K562 (cell line): ENCODE measurements at regions not wholly inside any gene's neighbourhood (a gene's known extent, or its start where the extent isn't known, plus 50 kb on each side); places are given as distances from the start of the nearest gene placed in this dataset.

Experiments used
- ATAC-seq: fragments of 200-7000 bp; cut with Tn5 transposase; 3 replicates; pipeline ENCODE4 v1.9.1; 2020; ENCODE audit warnings: moderate library complexity
- BruUV-seq: library from RNA; stranded (reverse); fragments of 400-500 nt; replicated peaks from 2 replicates; lab custom pipeline; 2021; lab: Mats Ljungman, UMichigan
- CTCF ChIA-PET: fragments of 300-600 bp; formaldehyde crosslinking; extraction: SDS; loops from one replicate; lab custom pipeline; 2021; ENCODE audit warnings: low intra/inter-chr PET ratio; lab: Yijun Ruan, JAX
- POLR2A ChIA-PET: fragments of 300-600, 350-650 bp; sonication (Branson Sonifier 250); formaldehyde crosslinking; extraction: SDS; loops from one replicate; lab custom pipeline; 2021; ENCODE audit warnings: antibody characterized with exemption, inconsistent platforms; lab: Yijun Ruan, JAX
- DNase-seq, 4 experiments: peaks; one replicate each; pipeline versions ENCODE4 v3.0.0 to v3.0.0-alpha.2; 2011 to 2018; ENCODE audit warnings: low spot score in 3 of 4, mixed read lengths in 3 of 4; ENCODE audit errors: extremely low read depth in 1 of 4
- FAIRE-seq: peaks from 2 replicates; lab custom pipeline; 2011; peaks lifted over from hg19 to GRCh38; lab: Jason Lieb, UNC
- H2AFZ ChIP-seq: 2 replicates; pipeline ENCODE4 v1.6.0; 2011; ENCODE audit warnings: low read depth, low read length, control low read depth, inconsistent platforms
- H3K27ac ChIP-seq: fragments of 200-600 bp; 3 replicates; pipeline ENCODE4 v1.8.0; 2011; ENCODE audit warnings: low read depth, mild to moderate bottlenecking, control low read depth, inconsistent platforms, low read length, moderate library complexity, mixed read lengths; ENCODE audit errors: extremely low read depth
- H3K27me3 ChIP-seq, 2 experiments: fragments of 300-600 bp in 1 of 2; 2 replicates in 1 of 2; 3 replicates in 1 of 2; pipeline versions ENCODE4 v1.6.0 to v1.8.0; 2011; ENCODE audit warnings: inconsistent platforms in 2 of 2, low read length in 2 of 2, mild to moderate bottlenecking in 1 of 2, mixed read lengths in 1 of 2, moderate library complexity in 1 of 2; ENCODE audit not compliant: control insufficient read depth in 2 of 2, insufficient read depth in 2 of 2
- H3K36me3 ChIP-seq: fragments of 300-600 bp; 3 replicates; pipeline ENCODE4 v1.8.0; 2011; ENCODE audit warnings: mild to moderate bottlenecking, low read length, inconsistent platforms; ENCODE audit not compliant: control insufficient read depth, insufficient read depth
- H3K4me1 ChIP-seq, 2 experiments: fragments of 200-600 bp in 1 of 2; replicated peaks in 1 of 2; 2 replicates in 1 of 2; 3 replicates in 1 of 2; pipeline versions ENCODE4 v1.5.1 to v1.8.0; 2011; ENCODE audit warnings: inconsistent platforms in 2 of 2, low read length in 2 of 2, mild to moderate bottlenecking in 1 of 2, mixed read lengths in 1 of 2, moderate library complexity in 1 of 2; ENCODE audit not compliant: control insufficient read depth in 2 of 2, insufficient read depth in 2 of 2
- H3K4me2 ChIP-seq: 2 replicates; pipeline ENCODE4 v1.6.1; 2011; ENCODE audit warnings: low read length, control low read depth, inconsistent platforms, mixed read lengths; ENCODE audit not compliant: insufficient read depth
- H3K4me3 ChIP-seq: fragments of 200-600 bp; sonication (generic), shearing (Covaris generic); 2 replicates; pipeline ENCODE4 v1.5.1; 2016; ENCODE audit warnings: control low read depth, inconsistent platforms
- H3K79me2 ChIP-seq: fragments of 200-600 bp; 3 replicates; pipeline ENCODE4 v1.8.0; 2011; ENCODE audit warnings: low read length, inconsistent platforms; ENCODE audit not compliant: control insufficient read depth, insufficient read depth
- H3K9ac ChIP-seq, 2 experiments: 2 replicates each; pipeline versions ENCODE4 v1.6.0 to v1.6.1; 2011; ENCODE audit warnings: low read depth in 2 of 2, low read length in 2 of 2, control low read depth in 1 of 2, inconsistent platforms in 1 of 2, mild to moderate bottlenecking in 1 of 2, mixed read lengths in 1 of 2; ENCODE audit not compliant: insufficient read depth in 1 of 2
- H3K9me1 ChIP-seq: one replicate; pipeline ENCODE4 v1.6.0; 2011; ENCODE audit warnings: inconsistent platforms, mild to moderate bottlenecking, low read length, moderate library complexity; ENCODE audit not compliant: control insufficient read depth, insufficient read depth
- H3K9me3 ChIP-seq: replicated peaks from 2 replicates; pipeline ENCODE4 v1.5.1; 2011; ENCODE audit warnings: low read depth, low read length, inconsistent platforms; ENCODE audit not compliant: control insufficient read depth, insufficient read depth
- H4K20me1 ChIP-seq: replicated peaks from 2 replicates; pipeline ENCODE4 v1.6.1; 2011; ENCODE audit warnings: low read length, inconsistent platforms, mixed read lengths; ENCODE audit not compliant: control insufficient read depth, insufficient read depth
- BCL6 ChIP-seq: fragments of 250-450 bp; sonication (Bioruptor Pico); IDR thresholded peaks from 2 replicates; pipeline ENCODE4 v1.4.0; 2020
- EWSR1 ChIP-seq: fragments of 450-650 bp; IDR thresholded peaks from 2 replicates; pipeline ENCODE4 v1.6.1; 2018; ENCODE audit warnings: borderline replicate concordance, mild to moderate bottlenecking, low read depth, moderate library complexity; ENCODE audit not compliant: partially characterized antibody
- GATA2 ChIP-seq: sonication (generic); formaldehyde crosslinking; IDR thresholded peaks from 2 replicates; pipeline ENCODE4 v1.4.0; 2020; ENCODE audit warnings: mild to moderate bottlenecking, missing genetic modification reagents
- HDAC2 ChIP-seq: fragments of 450-650 bp; IDR thresholded peaks from 2 replicates; pipeline ENCODE4 v1.6.1; 2016; ENCODE audit warnings: mild to moderate bottlenecking
- HOMEZ ChIP-seq: fragments of 250-450 bp; sonication (Bioruptor Pico); IDR thresholded peaks from 2 replicates; pipeline ENCODE4 v1.4.0; 2020; ENCODE audit warnings: mild to moderate bottlenecking, moderate library complexity
- MAFF ChIP-seq: IDR thresholded peaks from 2 replicates; pipeline ENCODE4 v1.6.1; 2012; ENCODE audit warnings: low read length, improper control_type of control experiment
- MTA3 ChIP-seq: fragments of 450-650 bp; formaldehyde crosslinking; IDR thresholded peaks from 2 replicates; pipeline ENCODE4 v1.6.1; 2017; ENCODE audit warnings: mild to moderate bottlenecking, borderline replicate concordance
- NRF1 ChIP-seq, 2 experiments: fragments of 450-650 bp; IDR thresholded peaks in 1 of 2; conservative IDR thresholded peaks in 1 of 2; 2 replicates each; pipeline ENCODE4 v1.6.1; 2014; ENCODE audit warnings: mild to moderate bottlenecking in 2 of 2
- POLR3A ChIP-seq: IDR thresholded peaks from 2 replicates; pipeline ENCODE4 v1.6.1; 2011; ENCODE audit warnings: borderline replicate concordance, mild to moderate bottlenecking, moderate library complexity; ENCODE audit not compliant: insufficient read length, insufficient read depth; ENCODE audit errors: extremely low read depth
- SMAD3 ChIP-seq: fragments of 450-650 bp; formaldehyde crosslinking; conservative IDR thresholded peaks from 2 replicates; pipeline ENCODE4 v1.4.0; 2020; ENCODE audit warnings: mild to moderate bottlenecking
- ZBTB12 ChIP-seq: fragments of 250-450 bp; sonication (Bioruptor Pico); IDR thresholded peaks from 2 replicates; pipeline ENCODE4 v1.4.0; 2020
- ZFP36 ChIP-seq: fragments of 150-350 bp; IDR thresholded peaks from 2 replicates; pipeline ENCODE4 v1.6.1; 2018; ENCODE audit warnings: low read length, low read depth; ENCODE audit not compliant: partially characterized antibody
- ZNF197 ChIP-seq: fragments of 200-800 bp; sonication (Bioruptor generic); IDR thresholded peaks from 2 replicates; pipeline ENCODE4 v1.6.1; 2016; ENCODE audit warnings: low read depth, missing genetic modification characterization, missing compliant biosample characterization
- ZSCAN32 ChIP-seq: fragments of 450-650 bp; formaldehyde crosslinking; IDR thresholded peaks from 2 replicates; pipeline ENCODE4 v1.4.0; 2020; ENCODE audit warnings: mild to moderate bottlenecking, moderate library complexity
- WGBS: fragments of 100-300 bp; shearing (Covaris generic); methylation state at CpG from one replicate; pipeline ENCODE4 v1.1.6; 2016; ENCODE audit warnings: low coverage, mixed read lengths; ENCODE audit not compliant: insufficient coverage; ENCODE audit errors: missing lambda C conversion rate; 5-methylcytosine and 5-hydroxymethylcytosine counted together
- in situ Hi-C: fragments of 300-500 bp; cut with MboI; formaldehyde crosslinking; loops from 4 replicates; pipeline ENCODE4 v1.15.0; 2018; ENCODE audit warnings: inconsistent platforms, mixed read lengths
- intact Hi-C: fragments of 100-400 bp; cut with micrococcal nuclease; formaldehyde crosslinking; loops from 2 replicates; pipeline ENCODE4 v1.14.2; 2022

- DNase-seq (no peak), ATAC-seq (no peak), FAIRE-seq (no peak)
- H3K27me3 ChIP-seq = no peaks in the 10 kb centered on the region
- H3K79me2 ChIP-seq = no peaks in the 10 kb centered on the region
- no peaks in the 10 kb centered on the region for H3K9me3 ChIP-seq
- TF ChIP-seq BCL6 (CRISPR knock-in tag) (no peak), ZSCAN32 (CRISPR knock-in tag) (no peak), MAFF (no peak)
- no peaks in the 10 kb centered on the region for H3K9me1 ChIP-seq
- intact Hi-C loops = no loop called here
- no peaks in the 10 kb centered on the region for H3K36me3 ChIP-seq
- no peaks in the 10 kb centered on the region for H4K20me1 ChIP-seq
- H2AFZ ChIP-seq = no peak overlapping the region
- H3K4me1 ChIP-seq = no peaks in the 10 kb centered on the region
- in situ Hi-C loops = no loop called here
- ChIA-PET POLR2A (no interaction called here), CTCF (no interaction called here)
- H3K4me2 ChIP-seq = no peak overlapping the region
- H3K9ac ChIP-seq = no peak overlapping the region
- no peak overlapping the region for H3K4me3 ChIP-seq
- H3K27ac ChIP-seq = no peak overlapping the region
- no TSS peak for BruUV-seq
Observed at GRCh38 chr6:169016758-169017157, 236.9 kb downstream of the THBS2 start.

DNA sequence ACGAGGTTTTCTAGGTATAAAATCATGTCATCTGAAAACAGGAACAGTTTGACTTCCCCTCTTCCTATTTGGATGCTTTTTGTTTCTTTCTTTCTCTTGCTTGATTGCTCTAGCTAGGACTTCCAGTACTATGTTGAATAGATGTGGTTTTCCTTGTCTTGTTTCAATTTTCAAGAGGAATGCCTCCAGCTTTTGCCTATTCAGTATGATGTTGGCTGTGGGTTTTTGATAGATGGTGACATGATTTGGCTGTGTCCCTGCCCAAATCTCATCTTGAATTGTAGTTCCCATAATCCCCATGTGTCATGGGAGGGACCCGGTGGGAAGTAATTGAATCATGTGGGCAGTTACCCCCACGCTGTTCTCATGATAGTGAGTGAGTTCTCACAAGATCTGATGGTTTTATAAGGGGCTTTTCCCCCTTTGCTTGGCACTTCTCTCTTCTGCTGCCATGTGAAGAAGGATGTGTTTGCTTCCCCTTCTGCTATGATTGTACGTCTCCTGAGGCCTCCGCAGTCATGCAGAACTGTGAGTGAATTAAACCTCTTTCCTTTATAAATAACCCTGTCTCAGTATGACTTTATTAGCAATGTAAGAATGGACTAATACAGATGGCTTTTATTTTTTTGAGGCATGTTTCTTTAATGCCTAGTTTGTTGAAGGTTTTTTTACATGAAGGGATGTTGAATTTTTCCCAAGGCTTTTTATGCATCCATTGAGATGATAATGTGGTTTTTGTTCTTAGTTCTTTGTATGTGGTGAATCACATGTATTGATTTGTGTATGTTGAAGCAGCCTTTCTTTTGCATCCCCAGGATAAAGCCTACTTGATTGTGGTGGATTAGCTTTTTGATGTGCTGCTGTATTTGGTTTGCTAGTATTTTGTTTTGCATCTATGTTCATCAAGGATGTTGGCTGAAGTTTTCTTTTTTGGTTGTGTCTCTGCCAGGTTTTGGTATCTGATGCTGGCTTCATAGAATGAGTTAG is 239.1 kb downstream of the THBS2 start:
- Histone ChIP-seq H3K36me3 (no peaks in the 10 kb centered on the region), H3K27me3 (no peaks in the 10 kb centered on the region), H3K79me2 (no peaks in the 10 kb centered on the region), H3K27ac (no peak overlapping the region), H3K9me3 (no peaks in the 10 kb centered on the region), H3K4me1 (no peaks in the 10 kb centered on the region), H3K4me2 (no peak overlapping the region), H3K9ac (no peak overlapping the region), H3K9me1 (no peaks in the 10 kb centered on the region), H3K4me3 (no peak overlapping the region), H4K20me1 (no peaks in the 10 kb centered on the region), H2AFZ (no peak overlapping the region)
- DNase-seq = no peak
- in situ Hi-C loops (no loop called here), intact Hi-C loops (no loop called here)
- ChIA-PET CTCF (no interaction called here), POLR2A (no interaction called here)
- WGBS = 2% methylated on average over 5 of the region's 5 CpGs
- no TSS peak for BruUV-seq
- ATAC-seq = no peak
- no peak for FAIRE-seq
- TF ChIP-seq NRF1 (conservative IDR thresholded peaks at IDR 0.05 in 1 of 2, IDR thresholded peaks at IDR 0.05 in 1 of 2) = no peak
- no peak for TF ChIP-seq MTA3
- TF ChIP-seq POLR3A = no peak
- no peak for TF ChIP-seq ZBTB12 (CRISPR knock-in tag)
- no peak for TF ChIP-seq SMAD3
- no peak for TF ChIP-seq ZFP36
- TF ChIP-seq EWSR1 = no peak
- TF ChIP-seq HOMEZ = no peak
- no peak for TF ChIP-seq GATA2 (CRISPR knock-in tag)
- no peak for TF ChIP-seq HDAC2
- no peak for TF ChIP-seq ZNF197 (CRISPR knock-in tag)
